Glomerular endothelial cell (primary cell): ENCODE measurements at regions not wholly inside any gene's neighbourhood (a gene's known extent, or its start where the extent isn't known, plus 50 kb on each side); places are given as distances from the start of the nearest gene placed in this dataset.

ENCODE experiments used
- DNase-seq: peaks from one replicate; pipeline ENCODE4 v3.0.0-alpha.2; 2011; ENCODE audit warnings: low read depth, low spot score; ENCODE audit errors: extremely low read depth

DNA sequence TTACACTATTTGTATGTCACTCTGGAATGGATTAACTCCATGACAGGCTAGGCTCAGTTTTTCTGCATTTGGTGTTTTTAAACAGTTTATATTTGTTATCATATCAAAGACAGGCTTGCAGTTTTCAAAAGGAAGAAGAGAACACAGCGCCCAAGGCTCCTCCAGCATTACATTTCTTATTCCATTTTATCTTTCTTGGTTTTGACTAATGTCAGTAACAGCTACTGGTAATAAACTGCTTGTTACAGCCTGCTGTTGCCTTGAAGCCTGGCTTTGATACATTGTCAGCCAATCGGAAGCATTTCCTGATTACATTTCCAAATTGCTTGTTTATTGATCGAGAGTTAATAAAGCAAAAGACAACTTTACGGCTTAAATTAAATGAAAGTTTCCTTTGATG is 166.0 kb upstream of the MDFIC start:
- DNase-seq: no peak

DNA sequence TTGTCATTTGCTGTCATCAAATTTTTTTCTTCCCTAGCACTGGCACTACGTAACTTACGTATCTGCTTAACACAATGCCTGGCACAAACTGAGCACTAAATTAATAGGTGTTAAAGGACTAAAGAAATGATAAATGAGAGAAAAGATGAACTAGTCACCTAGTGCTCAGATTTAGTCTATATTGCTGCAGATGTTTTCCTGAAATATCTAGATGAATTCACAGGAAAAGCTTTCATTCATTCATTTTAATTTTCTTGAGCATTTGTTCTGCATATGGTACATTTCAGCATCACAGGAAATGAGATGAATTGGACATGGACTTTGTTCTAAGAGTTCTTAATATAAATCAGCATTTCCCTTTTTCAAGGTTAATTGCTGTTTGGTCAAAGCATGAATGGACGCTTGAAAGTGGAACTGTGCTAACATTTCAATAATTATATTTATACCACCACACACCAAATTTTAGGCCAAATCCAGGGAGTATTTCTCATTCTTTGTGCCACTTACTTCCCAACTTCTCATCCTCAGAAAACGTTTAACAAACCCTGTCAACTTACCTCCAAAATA is 163.2 kb upstream of the MDFIC start:
- no peak for DNase-seq

DNA sequence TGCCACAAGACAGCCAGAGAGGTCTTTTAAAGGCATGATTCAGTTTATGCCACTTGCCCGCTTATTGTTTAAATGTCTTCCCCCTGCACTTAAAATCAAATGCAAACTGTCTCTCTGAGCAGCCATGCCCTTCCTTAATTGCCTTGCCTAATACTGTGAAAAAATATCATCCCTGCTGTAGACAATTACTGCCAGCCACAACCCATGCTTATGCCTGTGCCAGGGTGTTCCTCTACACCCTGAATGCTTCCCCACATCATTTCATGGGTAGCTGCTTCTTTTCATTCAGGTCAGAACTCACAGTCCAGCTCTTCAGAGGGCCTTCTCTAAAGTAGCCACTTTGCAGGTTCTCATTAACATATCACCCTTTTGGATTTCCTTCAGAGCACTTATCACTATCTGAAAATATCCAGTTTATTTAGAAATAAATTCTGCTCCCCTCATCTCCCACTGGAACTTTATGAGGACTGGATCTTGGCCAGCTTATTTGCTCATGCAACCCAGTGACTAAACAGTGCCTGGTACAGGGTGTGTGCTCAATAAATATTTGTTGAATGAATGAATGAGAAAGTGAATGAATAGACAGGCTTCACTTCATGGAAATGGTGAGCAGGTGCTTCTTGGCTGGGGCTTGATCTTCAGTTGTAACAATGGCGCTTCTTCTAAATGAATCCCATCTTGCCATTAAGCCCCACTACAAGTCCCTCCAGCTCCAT is 162.4 kb upstream of the MDFIC start:
- DNase-seq: no peak

DNA sequence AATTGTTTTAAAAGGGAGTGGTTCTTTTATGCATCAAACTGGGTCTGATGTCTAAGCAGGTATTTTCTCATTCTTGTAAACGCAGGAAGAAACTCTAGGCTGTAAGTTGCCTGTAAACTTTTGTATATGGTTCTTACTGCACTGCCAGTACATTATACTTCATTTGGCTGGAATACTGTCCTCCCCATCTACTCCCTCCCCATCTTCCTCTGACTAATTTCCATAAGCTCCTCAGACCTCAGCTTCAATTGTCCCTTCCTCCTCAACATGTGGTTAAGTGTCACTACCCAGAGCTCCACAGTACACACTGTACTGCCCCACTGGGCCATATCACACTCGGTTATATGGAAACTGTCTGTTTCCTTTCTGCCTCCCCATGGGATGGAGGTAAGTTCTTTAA is 161.4 kb upstream of the MDFIC start:
- no peak for DNase-seq

DNA sequence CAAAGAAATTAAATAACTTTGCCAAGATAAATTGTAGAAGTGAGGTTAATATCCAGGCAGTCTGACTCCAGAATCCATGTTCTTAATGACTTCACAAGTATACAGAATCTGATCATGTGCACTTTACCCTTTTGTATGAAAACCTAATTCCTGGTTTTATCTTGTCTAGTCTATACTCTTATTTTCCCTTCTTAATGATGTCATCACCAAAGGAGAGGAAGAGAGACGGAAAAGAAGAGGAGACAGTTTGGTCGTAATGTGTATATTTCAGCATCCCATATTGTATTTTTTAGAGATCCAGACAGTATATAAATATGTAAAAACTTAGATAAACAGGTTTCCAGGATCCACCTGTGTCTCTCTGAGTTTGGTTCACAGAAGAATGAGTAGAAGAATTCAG is 159.9 kb upstream of the MDFIC start:
- DNase-seq: no peak

DNA sequence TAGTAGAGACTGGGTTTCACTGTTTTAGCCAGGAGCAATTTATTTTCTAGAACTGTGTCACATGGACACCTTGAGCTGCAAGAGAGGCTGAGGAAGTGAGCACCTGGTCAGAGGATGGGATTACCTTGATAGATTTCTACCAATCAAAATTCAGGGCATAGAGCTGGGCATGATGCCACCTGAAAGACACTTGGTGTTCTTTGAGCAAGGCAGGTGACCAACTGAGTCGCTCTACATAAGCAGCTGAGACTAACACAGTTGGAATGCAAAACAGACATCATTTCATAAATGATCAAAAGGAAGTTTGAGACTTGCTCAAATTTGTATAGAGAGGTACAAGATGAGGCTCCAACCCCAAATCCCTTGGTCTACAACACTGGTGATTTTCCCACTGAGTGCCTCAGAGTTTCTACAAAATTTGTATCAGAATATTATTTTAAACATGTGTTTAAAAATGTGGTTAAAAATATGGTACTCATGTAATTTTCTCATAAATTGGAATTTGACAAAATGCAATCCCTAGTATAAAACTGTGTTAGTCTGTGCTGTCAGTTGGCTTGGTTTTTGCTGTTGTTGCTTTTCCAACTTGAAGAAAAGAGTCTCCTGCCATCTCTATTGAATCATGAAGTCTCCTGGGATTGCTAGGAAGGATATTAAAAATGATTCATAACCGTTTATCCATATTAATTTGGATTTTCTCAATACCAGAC is 156.4 kb upstream of the MDFIC start:
- DNase-seq: no peak

DNA sequence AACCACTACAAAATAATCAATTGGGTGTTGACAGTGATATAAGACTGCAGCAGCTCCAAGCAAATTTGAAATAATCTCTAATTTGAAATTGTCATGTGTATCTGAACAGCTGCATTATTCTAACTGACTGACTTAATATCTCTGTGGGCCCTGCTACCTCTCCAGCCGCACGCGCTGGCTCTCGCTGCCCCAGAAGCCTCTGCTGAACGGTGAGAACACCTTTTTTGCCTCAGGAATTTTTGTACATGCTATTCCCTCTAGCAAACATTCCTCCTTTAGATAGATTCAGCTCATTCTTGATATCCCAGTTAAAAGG is 155.9 kb upstream of the MDFIC start:
- DNase-seq: no peak

DNA sequence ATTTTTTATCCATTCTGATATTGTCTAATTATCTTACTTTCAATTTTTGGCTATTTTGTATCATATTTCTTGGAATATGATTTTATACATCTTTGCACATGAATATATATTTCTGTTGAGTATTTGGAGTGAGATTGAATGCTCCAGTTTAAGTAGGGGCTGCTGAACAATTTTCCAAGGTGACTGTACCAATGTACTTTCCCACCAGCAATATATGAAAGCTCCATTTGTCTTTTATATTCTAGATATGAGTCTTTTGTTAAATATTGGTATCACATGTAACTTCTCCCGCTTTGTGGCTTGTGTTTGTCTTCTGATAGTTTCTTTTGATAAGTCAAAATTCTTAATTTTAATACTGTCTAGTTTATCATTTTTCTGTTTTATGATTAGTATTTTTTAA is 144.6 kb upstream of the MDFIC start:
- no peak for DNase-seq

DNA sequence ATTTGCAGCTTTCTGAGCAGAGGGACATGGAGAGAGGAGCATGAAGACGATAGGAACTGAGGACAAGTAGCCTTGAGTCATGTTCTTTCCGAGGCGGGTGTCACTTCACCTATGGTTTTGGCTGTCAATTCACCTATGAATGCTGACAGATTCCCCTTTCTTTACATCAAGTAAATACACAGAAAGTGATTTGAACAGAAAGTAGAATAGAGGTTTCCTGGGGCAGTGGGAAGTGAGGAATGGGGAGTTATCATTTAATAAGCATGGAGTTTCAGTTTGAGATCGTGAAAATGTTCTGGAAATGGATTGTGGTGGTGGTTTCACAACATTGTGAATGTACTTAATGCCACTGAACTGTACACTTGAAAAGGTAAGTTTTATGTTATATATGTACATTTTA is 138.4 kb upstream of the MDFIC start:
- DNase-seq: no peak

DNA sequence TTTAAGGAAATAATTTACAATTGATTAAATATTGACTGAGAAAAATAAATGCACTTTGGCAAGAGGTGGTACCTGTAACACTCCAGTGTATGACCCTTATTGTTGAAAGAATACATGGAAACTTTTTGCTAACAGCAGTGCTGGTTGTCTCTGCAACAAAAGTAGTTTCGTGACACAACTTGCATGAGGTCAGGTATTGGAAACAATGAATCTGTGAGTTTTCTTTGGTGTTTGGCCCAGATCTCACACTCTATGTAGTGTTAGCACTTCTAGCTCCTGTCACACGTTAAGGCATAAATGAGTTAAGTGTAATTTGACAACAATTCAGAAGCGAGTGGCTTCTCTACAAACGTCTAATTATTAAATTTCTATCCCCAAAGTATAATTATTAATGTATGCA is 137.7 kb upstream of the MDFIC start:
- DNase-seq: no peak

DNA sequence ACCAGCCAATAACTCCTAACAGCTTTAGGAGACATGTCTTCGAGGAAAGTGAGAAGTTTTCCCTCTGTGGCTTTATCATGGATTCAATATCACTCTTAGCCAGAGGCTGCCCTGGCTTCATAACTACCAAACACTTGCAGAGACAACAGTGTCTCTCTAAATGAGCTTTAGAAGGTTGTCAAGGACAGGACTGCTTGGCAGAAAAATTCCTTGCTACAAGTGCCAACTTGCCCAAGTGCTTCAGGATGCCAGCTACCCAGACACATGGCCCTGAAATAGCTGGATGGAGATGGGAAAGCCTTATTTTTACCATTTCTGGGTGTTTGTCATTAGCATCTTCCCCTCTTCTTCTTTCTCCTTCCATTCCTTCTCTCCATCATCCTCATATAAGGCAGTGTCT is 137.1 kb upstream of the MDFIC start:
- DNase-seq: no peak

DNA sequence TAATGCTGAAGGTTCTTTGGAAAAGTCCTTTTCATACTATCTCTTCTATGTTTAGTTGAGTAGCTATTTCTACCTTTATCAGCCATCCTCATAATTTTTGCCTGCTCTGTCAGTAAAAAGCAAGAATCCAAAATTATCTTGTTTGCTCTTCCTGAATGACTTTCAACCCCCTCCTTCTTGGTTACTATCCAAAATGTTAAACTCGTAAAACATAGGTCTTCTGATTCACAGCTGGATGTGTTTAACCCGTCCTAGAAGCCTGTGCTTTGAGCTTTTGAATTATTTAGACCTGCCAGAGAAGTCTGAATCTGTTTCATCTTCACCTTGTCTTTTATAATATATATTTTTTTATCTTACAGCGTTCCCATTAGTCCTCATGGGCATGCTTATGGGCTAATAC is 136.4 kb upstream of the MDFIC start:
- DNase-seq: no peak

DNA sequence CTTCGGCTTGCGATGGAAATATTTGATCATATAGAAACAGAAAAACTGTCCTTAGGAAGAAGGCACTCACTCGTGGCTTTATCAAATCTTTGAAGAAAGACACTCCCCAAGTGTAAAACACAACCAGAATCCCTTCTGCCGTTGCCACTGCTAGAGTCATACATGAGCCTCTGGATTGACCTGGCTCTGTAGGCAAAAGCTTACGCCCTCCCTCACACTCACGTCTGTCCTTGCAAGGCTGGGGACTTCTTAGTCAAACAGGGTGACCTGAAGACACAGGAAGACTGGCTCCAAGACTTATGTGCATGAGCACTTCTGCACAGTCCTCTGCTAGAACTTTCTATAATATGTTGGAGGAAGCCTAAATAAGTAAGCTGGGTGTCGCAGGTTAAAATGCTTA is 135.4 kb upstream of the MDFIC start:
- no peak for DNase-seq

DNA sequence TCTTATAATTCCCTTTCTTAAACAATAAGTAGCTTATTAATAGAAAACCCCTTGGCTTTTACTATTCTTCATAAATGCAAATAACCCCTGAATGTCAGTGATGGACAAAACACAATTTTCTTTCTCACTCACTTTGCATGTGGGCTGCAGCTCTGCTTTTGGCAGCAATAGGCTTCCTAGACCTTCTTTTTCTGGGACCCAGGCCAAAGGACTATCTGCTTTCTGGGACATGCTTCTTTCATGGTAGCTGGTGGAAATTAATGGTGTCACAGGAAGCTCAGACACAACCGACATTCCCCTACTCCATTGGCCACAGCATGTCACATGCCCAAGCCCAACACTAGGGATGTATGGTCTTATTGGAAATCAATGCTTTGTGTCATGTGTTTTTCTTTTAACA is 134.3 kb upstream of the MDFIC start:
- DNase-seq: no peak

DNA sequence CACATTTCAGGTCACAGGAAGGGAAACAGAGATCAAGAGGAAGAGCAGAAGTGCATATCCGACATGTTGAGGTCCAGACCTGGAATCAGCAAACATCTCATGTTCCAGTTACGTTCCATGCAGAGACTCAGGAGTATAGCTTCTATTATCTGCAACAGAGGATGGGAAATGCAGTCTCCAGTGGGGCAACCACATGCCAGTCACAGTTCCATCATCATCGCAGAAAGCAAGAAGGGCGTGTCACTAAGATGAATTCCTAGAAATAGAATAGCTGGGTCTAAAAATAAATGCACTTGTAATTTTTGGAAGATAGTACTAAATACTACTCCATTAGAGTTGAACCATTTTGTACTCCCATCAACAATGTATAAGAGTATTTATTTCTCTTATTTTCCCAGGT is 133.2 kb upstream of the MDFIC start:
- no peak for DNase-seq

DNA sequence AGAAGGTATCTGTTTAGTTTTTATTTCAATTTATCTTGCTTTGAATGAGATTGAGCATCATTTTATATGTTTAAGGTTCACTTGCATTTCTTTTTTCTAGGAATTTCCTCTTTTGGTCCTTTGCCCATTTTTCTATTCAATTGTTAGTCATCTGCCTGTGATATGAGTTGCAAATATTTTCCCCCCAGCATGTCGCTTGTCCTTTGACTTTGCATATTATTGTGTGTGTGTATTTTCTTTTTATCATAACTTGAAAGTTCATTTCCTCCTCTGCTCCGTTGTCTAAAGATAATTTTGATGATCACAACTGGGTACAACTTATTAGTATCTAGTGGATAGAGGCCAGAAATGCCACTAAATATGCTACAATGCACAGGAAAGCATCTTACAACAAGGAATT is 132.7 kb upstream of the MDFIC start:
- no peak for DNase-seq

DNA sequence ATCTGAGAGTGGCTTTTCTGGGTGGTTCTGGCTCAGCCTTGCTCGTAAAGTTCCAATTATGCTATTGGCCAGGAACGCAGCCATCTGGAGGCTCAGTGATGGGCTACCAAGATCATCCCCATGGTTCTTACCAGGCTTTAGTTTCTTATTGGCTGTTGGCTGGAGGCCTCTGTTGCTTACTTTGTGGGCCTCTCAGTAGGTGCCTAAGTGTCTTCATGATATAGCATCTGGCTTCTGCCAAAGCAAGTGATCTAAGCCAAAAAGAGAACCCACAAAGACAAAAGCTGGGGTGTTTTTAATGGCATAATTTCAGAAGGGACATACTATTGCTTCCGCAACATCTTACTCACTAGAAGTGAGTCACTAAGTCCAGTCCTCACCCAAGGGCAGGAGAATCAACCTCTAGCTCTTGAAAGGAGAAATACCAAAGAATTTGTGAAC is 132.0 kb upstream of the MDFIC start:
- no peak for DNase-seq

DNA sequence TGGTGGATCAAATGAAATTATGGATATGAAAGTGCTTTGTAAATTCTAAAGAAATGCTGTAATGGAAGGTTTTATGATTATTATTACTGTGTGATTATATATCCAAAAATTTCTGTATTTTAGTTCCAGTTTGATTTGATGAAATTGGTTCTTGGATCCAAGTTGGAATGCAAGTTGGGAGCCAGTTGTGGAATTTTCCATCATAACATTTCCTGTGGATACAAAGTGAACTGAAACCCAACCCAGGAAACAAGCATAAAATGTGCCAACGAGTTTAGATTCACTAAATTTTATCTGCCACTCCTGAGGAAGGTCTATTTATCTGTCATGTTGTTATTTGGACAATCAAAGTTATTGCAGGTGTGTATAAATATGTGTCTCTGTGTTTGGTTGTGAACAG is 131.4 kb upstream of the MDFIC start:
- no peak for DNase-seq

DNA sequence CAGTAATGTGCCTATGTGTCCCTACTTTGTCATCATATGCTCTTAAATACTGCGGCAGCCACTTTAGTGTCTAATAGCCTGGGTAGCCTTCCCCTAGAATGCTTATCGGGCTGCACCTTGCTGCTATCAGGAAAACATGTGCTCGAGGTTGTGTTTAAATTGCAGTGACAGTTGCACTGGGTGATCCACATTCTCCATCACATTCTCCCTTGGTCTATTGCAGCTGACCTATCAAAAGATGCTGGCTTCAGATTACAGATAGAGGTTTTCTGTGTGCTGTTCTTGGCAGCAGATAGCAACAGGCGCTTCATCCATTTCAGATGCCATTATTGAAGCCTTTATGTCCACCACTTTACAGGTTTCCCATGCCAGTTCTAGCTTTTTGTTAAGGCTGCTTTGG is 130.1 kb upstream of the MDFIC start:
- no peak for DNase-seq

DNA sequence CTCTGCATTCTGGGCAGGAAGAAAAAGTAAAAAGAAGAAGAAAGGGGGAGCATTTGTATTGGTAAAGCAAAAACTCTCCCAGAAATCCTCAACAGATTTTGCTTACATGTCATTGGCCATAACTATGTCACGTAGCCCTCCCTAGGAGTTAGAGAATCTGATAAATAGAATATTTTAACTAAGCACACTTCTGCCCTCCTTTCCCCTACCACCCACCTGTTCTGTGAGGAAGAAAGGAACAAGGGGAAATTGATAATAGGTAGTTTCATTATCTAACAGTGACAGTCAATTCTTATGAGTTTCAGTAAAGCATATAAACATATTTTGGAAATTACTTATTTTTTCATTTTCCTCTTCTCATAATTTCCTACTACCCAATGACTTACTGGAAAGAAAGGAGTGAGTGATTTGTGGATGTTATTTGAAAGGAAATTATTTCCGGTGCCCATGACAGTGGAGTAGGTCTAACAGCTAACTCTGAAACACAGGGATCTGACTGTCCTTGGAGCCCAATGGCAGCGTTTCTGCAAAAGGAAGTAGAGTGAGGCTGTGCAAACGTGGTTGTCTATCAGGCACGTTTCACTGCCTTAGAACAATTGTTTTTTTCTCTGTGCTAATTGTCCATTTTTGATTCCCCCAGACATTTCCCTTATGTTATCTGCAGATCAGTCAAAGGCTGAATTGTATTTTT is 128.6 kb upstream of the MDFIC start:
- no peak for DNase-seq

DNA sequence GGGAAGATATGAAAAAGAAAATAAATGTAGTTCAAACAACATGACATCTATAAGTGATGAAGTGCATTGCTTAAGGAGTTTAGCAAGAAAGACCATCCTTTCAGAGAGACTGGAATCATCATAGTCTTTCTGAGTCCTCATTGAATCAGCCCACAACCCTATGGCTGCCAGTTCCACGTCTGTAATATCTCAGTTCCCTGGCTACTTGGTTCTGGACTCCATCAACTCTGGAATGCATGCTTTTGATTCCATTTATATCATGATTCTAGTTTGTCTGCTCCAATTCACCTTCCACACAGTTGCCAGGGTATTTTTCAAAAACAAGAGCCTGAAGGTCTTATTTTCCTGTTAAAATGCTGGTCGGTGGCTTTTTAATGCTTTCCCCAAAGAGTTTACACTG is 126.4 kb upstream of the MDFIC start:
- DNase-seq: no peak

DNA sequence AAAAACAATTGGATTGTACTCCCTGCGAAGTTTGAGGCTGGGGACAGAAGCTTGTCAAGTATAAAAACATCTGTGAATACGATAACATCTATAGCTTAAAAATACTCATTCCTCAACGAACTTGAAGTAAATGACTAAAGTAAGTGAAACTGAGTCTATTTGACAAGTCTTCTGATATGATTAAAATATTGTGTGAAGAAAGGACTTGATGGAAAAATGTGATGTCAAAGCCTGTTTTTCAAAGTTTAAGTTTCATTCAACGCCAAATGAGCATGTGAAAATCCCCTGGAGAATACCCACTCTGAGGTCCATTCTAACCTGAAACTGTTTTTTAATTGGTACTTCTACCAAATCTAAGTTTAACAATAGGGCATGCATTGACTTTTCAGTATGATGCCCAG is 122.3 kb upstream of the MDFIC start:
- no peak for DNase-seq
